SKM-1 treated with dmso at 0.1 percent for 144 hours (cell line): ENCODE measurements at regions not wholly inside any gene's neighbourhood (a gene's known extent, or its start where the extent isn't known, plus 50 kb on each side); places are given as distances from the start of the nearest gene placed in this dataset.
"Not testable (repeated sequence)": the region's sequence is repeated elsewhere in the genome, so short reads cannot be mapped to it uniquely, and the experiment has no call there.

Experiments used
- DNase-seq: peaks from one replicate; lab custom pipeline; 2025; ENCODE audit not compliant: unreplicated experiment; lab: John Stamatoyannopoulos, UW

DNA sequence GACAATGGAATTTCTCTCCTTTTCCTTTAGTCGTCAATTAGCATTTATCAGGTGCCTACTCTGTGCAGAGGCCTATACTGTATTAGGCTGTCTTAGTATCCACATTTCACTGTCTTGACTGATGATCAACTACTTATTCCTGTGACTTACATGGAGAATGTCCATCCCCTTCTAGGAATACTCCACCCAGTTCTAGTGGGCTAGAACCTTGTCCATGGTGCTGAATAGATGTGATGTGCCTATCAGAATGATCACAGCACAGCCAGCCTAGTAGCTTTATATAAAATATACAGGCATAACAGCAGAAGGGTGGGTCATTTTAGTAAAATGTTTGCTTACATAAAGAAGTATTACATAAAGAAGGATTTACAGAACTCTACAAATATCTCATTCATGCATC is 621.4 kb downstream of the PDCD6IP start:
- no peak for DNase-seq

DNA sequence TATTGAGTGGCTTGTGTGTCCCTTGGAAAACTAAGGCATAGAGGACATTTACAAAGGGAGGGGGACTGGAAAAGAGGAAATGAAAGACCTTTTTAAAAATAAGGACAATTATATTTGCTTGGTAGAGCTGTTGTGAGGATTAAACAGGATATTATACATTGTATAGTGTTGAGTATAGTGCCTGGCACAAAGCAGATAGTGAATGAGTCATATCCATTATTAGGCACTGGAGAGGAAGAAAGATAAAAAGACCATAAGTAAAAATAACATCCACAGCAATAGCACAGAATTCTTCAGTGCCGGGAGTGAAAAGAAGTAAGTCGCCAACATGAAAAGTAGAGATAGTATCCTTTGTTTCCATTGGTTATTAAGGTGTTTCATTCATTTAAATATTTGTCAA is 623.3 kb downstream of the PDCD6IP start:
- DNase-seq: no peak

DNA sequence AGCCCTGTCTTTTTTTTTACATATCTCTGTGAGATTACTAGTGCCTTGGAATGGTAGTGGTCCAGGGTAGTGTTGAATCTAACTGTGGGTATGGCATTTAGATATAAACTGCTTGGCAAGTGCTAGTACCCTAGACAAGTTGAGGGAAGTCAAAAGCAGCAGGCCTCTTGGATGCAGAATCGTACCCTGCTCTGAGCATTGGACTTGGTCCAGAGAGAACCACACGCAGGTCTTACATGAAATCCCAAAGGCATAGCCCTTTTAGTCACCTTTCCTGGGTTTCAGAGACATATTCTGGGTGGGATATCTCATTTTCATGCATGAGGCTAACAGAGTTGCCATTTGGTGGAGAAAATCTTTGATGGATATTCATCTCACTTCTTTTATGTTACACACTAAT is 641.4 kb downstream of the PDCD6IP start:
- DNase-seq: no peak

DNA sequence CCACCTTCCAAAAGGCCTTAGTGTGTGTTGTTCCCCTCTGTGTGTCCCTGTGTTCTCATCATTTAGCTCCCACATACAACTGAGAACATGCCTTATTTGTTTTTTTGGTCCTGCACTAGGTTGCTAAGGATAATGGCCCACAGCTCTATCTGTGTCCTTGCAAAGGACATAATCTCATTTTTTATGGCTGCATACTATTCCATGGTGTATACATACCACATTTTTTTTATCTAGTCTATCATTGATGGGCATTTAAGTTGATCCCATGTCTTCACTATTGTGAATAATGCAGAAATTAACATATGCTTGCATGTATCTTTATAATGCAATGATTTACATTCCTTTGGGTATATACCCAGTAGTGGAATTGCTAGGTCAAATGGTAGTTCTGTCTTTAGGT is 645.7 kb downstream of the PDCD6IP start:
- no peak for DNase-seq

DNA sequence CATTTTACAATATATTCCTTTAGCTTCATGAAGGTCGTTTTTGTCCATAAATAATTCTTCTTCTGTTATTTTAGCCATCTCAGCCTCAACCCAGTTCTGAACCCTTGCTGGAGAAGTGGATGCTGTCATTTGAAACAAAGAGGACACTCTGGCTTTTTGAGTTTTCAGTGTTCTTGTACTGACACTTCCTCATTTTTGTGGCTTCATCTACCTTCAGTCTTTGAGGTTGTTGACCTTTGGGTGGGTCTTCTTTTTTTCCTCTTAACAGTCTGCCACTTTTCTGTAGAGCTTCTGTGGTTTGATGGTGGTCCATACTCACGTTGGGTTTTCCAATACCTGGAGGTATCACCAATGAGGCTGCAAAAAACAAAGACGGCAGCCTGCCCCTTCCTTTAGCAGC is 650.9 kb downstream of the PDCD6IP start:
- no peak for DNase-seq

DNA sequence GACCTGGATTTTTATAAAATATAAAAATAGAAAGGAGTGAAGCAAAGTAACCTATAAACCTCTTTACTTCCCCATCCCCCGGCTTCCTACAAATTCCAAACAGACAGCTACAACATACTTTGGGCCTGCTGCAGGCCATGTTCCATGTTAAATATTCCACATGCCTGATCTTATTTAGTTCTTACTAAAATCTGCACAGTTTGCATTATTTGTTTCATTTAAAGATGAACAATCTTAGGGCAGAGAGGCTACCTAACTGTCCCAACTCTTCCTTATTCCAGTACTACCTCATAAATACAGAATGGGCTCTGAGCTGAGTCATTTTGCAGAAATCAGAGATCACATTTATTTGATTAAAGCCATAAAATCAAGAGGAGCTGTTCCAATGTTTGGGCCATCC is 665.0 kb downstream of the PDCD6IP start:
- no peak for DNase-seq

DNA sequence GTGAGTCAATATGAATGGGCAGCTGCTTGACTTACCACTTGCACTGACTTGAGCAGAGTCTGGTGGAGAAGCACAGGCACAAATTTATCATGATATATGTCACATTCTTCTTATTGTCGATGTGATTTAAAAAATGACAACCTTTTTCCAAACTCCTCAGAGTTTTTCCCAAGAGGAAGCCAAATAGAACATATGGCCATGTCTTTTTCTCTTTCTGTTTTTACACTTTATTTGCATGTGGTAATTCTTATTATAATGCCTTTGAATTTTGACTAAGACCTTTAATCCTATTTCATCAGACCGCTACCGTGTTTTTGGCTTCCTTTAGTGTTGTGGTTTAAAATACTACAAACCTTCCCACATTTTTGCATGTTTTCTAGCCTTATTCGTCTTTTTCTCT is 666.2 kb downstream of the PDCD6IP start:
- DNase-seq: no peak

DNA sequence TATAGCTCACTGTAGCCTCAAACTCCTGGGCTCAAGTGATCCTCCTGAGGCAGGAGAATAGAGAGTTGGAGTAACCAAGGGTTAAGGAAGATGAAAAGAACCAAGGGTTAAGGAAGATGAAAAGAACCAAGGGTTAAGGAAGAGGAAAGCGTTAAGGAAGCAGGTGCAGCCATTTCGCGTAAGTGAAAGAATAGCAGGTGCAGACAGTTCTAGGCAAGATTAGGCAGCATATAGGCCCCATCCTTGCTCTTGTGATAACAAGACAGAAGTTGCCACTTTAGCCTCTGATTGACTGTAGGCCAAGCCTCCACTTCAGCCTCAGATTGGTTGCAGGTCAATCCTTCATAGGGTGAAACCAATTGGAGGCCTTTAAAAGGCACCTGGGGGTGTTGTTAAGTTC is 677.4 kb downstream of the PDCD6IP start:
- DNase-seq: no peak

DNA sequence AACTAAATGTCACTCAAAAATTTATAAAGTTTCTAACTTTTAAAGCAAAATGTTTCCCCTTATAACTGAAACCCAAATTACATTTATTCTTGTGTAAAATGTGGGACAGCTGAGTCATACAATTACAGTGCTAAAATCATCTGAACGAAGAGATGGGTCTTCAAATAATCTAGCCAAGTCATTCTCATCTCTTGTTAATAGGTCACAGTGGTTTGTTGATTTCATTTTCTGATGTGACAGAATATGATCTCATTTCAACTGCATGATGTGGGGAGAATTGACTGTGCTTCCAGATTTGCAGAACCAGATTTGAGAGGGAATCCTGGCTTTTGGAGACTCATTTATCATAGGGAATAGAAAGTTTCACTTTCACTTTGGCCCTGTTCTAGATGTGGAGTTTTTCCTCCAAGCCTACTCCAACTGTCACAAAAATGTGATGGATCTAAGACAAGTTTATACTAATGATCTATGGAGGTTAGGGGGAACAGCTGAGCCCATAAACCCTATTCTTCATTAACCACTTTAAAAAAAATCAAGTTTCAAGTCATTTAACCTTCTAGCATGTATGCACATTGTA is 685.0 kb downstream of the PDCD6IP start:
- no peak for DNase-seq

DNA sequence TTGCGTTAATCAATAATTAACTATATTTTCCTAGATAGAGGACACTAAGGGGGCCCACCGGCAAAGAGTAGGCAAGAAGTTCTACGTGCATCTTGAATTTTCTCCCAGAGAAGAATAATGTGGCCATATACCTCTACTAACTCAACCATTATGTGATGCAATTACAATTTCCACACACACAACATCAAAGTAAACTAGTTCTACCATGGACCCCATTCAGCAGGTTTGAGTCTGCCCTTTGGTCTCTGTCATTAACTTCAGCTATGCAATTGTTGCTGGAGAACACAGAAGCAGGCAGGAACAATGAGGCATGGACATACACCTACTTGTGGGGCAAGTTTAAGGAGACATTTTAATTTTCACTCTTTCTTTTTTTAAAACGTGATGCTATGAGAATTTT is 705.9 kb downstream of the PDCD6IP start:
- DNase-seq: no peak

DNA sequence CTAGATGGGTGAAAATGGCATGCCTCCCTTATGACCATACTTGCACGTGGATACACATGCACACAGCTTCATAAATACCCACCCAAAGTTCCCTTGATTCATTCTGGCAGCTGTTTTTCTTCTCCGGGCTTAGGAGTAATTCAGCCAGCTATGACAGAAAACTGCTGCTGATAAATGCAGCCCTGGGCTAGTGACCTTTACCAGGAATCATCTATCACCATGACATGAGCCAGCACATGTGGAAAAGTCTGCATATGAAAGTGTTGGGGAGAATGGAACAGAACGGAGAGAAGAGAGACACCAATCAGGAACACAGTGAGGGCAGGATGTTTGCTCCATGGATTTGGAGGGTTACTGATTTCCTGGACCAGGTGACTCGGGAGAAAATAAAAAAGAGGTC is 706.3 kb downstream of the PDCD6IP start:
- DNase-seq: no peak

DNA sequence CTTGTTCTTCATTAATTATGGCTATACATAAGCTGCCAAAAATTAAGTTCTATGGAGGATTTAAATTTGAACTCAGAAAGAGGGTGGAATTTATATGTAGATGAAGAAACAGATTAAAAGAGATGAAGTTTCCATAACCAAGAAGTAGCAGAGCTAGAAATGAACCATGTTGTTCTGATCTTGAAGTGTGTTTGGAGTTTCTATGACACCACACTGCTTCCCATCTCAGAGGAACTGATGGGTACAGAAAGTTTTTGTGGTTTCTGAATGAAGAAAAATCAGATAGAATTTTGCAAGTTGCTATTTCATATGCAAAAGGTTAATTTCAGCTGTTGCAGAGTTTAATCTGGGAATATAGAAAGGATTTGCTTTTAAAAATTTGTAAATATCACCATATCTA is 710.3 kb downstream of the PDCD6IP start:
- no peak for DNase-seq

DNA sequence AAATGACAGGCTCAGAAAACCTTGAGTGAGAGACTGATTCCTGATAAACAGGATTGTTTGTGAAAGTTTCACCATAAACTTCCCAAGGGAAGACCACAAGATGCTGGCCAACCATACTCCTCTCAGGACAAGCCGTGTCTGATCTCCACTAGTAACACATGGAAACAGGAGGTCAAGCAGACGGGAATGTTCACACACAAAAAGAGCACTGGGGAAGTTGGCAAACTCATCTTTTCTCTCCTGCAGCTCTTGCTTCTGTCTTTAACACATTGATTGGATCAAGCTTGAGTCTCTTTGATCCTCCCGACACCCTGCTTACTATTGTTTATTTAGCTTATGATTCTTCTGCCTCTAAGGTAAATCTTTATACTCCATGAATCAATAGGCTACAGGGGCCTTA is 713.5 kb downstream of the PDCD6IP start:
- DNase-seq: no peak

DNA sequence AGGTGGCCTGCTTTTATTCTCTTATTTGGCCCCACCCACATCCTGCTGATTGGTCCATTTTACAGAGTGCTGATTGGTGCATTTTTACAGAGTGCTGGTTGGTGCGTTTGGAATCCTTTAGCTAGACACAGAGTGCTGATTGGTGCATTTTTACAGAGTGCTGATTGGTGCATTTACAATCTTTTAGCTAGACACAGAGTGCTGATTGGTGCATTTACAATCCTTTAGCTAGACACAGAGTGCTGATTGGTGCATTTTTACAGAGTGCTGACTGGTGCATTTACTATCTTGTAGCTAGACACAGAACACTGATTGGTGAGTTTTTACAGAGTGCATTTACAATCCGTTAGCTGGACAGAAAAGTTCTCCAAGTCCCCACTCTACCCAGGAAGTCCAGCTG is 720.6 kb downstream of the PDCD6IP start:
- DNase-seq: not testable (repeated sequence)

DNA sequence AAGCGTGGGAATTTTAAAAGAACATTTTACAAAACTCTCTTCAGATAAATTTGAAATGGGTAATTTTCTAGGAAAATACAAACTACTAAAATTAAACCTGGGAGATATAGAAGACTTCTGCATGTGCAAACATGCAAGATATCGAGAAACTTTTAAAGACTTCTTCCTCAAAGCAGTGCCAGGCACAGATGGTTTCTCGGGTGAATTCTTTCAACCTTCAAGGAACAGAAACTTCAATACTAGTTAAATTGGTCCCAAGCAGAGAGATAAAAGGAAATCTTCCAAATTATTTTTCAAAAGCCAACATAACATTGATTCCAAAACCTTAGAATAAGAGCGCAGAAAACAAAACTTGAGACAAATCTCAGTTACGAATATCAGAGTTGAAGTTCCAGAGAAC is 732.7 kb downstream of the PDCD6IP start:
- no peak for DNase-seq

DNA sequence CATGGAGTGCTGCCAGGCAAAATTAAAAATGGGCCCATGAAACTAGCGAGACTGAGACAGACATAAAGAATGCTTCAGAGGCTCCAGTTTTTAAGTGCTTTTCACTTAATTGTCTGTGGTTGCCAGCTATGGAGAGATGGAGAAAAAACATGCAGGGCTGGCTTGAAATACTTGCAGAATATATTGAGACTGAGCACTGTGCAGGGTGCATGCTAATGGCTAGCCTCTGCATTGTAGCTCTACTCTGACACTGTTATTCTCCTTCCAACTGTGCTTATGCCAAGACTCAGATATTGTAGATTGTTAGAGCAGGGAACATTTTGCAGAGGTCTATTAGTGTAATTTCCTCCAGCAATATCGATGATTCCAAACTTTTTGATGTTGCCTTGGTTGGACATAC is 735.0 kb downstream of the PDCD6IP start:
- no peak for DNase-seq

DNA sequence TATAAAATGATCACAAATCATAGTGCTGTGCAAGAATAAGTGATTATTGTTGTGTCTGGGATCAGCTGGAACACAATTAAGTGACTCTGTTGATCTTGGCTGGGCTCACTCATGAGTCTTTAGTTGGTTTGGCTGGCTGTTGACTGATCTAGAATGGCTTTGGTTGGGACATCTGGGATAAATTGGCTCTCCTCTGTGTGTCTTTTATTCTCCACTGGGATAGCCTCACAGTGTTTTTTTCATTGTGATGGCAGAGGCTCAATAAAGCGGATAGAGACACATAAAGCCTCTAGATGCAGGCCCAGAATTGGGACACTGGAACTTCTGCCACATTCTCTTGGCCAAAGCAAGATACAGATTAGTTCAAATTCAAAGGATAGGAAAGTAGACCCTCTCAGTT is 735.6 kb downstream of the PDCD6IP start:
- DNase-seq: no peak

DNA sequence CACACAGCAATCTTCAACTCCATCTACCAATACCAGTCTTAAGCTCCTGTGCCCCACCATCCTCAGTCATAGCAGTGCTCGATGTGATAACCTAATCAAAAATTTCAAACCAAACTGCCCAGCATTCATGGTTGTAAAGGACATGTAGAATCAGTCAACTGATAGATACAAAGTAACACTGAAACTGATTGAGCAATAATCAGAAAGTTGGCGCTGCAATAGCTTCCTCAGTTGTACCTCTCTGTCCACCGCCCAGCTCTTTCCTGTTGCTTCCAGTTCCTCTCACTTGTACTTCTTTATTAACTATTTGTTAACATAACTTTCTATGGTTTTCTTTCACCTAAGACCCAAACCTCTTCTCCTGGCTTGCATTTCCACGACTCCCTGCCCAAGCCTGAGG is 745.7 kb downstream of the PDCD6IP start:
- DNase-seq: no peak

DNA sequence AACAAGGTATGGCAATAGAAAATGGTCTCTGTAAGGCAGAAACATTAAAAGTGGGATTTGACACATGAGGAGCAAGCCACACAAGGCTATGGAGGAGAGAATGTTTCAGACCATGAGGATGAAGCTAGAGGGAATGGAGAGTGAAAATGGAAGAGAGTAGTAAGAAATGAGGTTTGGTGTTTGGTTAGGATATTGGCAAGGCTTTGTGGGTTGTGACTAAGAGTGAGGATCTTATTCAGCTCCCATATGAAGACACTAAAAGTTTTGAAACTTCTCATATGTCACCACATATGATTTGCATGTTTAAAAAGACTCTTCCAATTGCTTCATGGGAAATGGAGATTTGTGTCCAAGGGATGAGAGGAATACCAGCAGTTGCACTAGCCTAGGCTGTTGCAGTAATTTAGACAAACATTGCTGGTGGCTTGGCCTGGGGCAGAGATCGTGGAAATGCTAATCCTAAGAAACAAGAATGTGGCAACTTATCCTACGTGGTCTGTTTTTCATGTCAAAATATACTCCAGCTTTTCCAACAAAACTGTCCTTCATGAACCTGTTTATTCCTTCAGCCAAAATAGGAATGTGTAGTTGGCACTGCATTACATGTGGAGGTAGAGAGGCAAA is 749.0 kb downstream of the PDCD6IP start:
- DNase-seq: no peak

DNA sequence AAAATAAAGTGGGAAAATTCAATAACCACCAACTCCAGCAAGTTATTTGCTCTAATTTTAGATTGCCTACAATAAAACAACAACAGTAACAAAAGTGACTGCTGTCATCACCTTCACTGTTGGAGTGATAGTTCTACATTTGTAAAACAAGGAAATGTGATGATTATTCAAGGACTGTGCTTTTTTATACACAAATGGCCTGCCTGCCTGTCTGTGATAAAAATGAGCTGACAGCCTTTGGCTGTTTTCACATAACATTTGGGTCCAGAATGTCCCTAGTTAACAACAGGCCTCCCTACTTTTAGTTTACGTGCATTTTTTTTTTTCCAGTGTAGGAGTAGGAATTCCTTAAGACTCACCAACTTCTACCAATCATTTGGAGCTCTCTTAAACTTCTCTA is 768.8 kb downstream of the PDCD6IP start:
- DNase-seq: no peak

DNA sequence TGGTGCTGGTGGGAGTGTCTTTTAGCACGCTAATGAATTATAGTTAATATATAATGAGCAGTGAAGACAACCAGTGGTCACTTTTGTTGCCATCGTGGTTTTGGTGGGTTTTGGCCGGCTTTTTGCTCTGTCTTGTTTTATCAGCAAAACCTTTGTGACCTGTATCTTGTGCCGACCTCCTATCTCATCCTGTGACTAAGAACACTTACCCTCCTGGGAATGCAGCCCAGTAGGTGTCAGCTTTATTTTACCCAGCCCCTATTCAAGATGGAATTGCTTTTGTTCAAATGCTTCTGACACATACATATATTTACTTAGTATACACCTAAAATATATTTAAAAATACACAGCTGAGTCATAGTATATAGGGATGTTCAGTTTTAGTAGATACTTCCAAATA is 770.3 kb downstream of the PDCD6IP start:
- no peak for DNase-seq

DNA sequence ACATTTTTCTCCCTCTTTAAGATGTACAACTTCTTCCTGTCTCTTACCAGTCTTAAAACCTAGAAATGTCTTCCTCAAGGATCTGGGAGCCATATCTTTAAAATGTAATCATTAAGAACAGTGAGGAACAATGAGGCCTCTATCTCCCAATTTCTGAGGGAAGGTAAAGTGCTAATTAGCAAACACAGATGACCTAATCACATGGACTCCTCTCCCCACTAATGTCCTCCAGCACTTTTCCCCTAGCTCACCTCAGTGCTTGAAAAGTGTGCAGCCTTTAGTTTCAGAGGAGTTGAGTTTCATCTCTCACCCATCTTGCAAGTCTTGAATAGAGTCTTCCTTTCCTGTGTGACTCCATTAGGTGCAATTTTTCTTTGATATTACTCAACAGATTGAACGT is 771.0 kb downstream of the PDCD6IP start:
- DNase-seq: no peak

DNA sequence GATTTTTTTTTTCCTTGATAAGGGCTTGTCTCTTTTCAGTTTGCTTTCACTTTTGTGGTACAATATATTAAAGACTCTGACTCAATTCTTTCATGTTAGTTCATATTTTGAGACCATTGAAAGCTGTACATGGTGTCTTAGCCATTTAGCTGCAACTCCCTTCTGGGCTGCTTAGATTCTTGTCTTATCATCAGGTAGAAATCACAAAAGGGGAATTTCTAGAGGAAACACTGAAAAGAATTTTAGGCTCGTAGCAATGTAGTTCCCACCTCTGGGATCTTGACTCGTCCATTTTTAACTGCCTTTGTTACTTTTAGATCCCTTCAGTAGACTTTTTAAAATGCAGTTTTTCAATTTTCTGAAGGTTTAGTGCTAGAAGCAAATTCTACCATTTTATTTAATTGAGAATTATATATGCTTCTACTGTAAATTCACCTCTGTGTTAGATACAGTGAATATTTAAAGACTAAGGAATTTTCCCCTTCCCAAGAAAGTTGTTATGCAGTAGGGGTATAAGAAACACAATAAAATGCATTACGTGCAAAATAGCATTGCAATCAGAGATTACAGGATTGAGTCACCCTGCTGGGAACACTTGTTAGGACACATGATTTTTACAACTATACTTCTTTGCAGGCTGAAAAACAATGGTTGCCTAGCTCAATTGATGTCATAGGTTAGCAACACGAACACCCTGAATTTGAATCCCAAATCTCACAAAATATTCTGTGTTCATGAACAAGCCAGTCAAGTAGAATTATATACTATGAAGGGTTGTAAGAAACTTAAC is 772.7 kb downstream of the PDCD6IP start:
- DNase-seq: no peak
